ENCODE measurements at regions not wholly inside any gene's neighbourhood (a gene's known extent, or its start where the extent isn't known, plus 50 kb on each side); places are given as distances from the start of the nearest gene placed in this dataset.

DNA sequence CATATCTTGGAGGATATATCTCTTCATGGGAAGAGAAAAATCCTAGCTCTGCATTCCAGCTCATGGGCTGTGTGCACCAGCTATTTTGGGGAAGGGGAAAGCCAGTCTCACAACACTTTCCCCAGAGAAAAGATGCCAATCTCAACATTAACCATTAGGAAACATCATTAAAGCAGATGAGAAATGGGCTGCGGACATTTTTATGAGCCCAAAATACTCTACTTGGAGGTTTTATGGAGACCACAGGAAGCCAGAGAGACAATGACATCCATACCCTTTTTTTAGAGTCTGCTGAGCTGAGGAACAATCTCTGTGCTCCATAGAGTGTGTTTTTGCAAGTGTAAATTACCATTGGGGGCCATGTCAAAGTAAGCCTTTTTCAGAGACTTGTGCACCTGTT is 213.7 kb downstream of the TRIB2 start:
- H3K4me2 ChIP-seq (ENCODE audit: low read length): no peak overlapping the region
- no peaks in the 10 kb centered on the region for H3K9me3 ChIP-seq (ENCODE audit: control insufficient read depth, insufficient read depth, low read length)
- no peak overlapping the region for H3K27ac ChIP-seq (ENCODE audit: low read depth, low read length)
- H3K36me3 ChIP-seq (ENCODE audit: control insufficient read depth, low read length): no peaks in the 10 kb centered on the region
- no peaks in the 10 kb centered on the region for H3K79me2 ChIP-seq (ENCODE audit: control insufficient read depth, low read length)
- H4K20me1 ChIP-seq (ENCODE audit: control insufficient read depth, insufficient read depth, low read depth, low read length): no peaks in the 10 kb centered on the region
- H3K27me3 ChIP-seq (ENCODE audit: control insufficient read depth, low read length): peaks cover 5% of the 10 kb centered on the region; the same call in 1 of the 2 replicates
- no peak overlapping the region for H3K4me3 ChIP-seq (ENCODE audit: low read length)
- TF ChIP-seq EZH2phosphoT487 (IDR thresholded peaks at IDR 0.05; ENCODE audit: borderline replicate concordance, low read length): no peak
- TF ChIP-seq, protein P1, sequence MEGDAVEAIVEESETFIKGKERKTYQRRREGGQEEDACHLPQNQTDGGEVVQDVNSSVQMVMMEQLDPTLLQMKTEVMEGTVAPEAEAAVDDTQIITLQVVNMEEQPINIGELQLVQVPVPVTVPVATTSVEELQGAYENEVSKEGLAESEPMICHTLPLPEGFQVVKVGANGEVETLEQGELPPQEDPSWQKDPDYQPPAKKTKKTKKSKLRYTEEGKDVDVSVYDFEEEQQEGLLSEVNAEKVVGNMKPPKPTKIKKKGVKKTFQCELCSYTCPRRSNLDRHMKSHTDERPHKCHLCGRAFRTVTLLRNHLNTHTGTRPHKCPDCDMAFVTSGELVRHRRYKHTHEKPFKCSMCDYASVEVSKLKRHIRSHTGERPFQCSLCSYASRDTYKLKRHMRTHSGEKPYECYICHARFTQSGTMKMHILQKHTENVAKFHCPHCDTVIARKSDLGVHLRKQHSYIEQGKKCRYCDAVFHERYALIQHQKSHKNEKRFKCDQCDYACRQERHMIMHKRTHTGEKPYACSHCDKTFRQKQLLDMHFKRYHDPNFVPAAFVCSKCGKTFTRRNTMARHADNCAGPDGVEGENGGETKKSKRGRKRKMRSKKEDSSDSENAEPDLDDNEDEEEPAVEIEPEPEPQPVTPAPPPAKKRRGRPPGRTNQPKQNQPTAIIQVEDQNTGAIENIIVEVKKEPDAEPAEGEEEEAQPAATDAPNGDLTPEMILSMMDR (IDR thresholded peaks at IDR 0.05; ENCODE audit: low read depth, low read length, poor library complexity, severe bottlenecking): no peak
- H3K4me1 ChIP-seq (ENCODE audit: control insufficient read depth, low read length): peaks cover 14% of the 10 kb centered on the region
- H3K9me2 ChIP-seq (replicated peaks; ENCODE audit: control insufficient read depth, low read length): no peaks in the 10 kb centered on the region
- H3F3A ChIP-seq (ENCODE audit: control insufficient read depth, insufficient read depth): no peaks in the 10 kb centered on the region

DNA sequence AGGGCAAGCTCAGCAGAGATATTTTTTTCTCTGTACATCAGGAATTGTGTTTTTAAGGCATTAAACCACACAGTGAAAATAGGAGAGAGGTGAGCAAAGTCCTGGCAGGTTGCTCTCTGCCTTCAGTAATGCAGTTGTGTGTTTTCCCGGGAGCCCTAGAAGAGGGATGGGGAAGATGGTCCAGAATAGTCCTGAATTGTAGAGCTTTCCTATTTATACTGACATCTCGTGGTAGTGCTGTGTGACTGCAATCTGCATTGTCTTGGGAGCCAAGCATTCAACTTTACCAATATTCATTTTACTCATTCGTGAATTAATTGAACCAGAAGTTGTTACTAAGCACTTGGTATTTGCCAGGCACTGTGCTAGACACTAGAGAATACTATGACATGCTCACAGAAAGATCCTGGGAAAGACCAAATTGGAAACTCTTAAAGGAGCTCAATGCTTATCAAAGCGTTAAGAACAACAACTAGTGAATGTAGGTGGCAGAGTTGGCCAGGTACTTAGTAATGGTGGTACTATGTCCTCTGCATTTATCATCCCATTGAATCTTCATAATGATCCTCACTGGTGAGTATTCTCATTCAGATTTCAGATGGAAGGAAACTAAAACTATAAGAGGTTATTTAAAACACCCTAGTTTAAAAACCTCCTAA is 214.6 kb downstream of the TRIB2 start:
- no peaks in the 10 kb centered on the region for H3F3A ChIP-seq (ENCODE audit: control insufficient read depth, insufficient read depth)
- H3K4me1 ChIP-seq (ENCODE audit: control insufficient read depth, low read length): peaks cover 14% of the 10 kb centered on the region
- H3K79me2 ChIP-seq (ENCODE audit: control insufficient read depth, low read length): no peaks in the 10 kb centered on the region
- no peaks in the 10 kb centered on the region for H4K20me1 ChIP-seq (ENCODE audit: control insufficient read depth, insufficient read depth, low read depth, low read length)
- no peak overlapping the region for H3K4me2 ChIP-seq (ENCODE audit: low read length)
- no peaks in the 10 kb centered on the region for H3K36me3 ChIP-seq (ENCODE audit: control insufficient read depth, low read length)
- peaks cover 5% of the 10 kb centered on the region; the same call in 1 of the 2 replicates for H3K27me3 ChIP-seq (ENCODE audit: control insufficient read depth, low read length)
- H3K27ac ChIP-seq (ENCODE audit: low read depth, low read length): no peak overlapping the region
- H3K9me2 ChIP-seq (replicated peaks; ENCODE audit: control insufficient read depth, low read length): no peaks in the 10 kb centered on the region
- no peak overlapping the region for H3K4me3 ChIP-seq (ENCODE audit: low read length)
- no peaks in the 10 kb centered on the region for H3K9me3 ChIP-seq (ENCODE audit: control insufficient read depth, insufficient read depth, low read length)
- TF ChIP-seq EZH2phosphoT487 (IDR thresholded peaks at IDR 0.05; ENCODE audit: borderline replicate concordance, low read length): no peak
- TF ChIP-seq, protein P1 (IDR thresholded peaks at IDR 0.05; ENCODE audit: low read depth, low read length, poor library complexity, severe bottlenecking): peak; percentile 81

DNA sequence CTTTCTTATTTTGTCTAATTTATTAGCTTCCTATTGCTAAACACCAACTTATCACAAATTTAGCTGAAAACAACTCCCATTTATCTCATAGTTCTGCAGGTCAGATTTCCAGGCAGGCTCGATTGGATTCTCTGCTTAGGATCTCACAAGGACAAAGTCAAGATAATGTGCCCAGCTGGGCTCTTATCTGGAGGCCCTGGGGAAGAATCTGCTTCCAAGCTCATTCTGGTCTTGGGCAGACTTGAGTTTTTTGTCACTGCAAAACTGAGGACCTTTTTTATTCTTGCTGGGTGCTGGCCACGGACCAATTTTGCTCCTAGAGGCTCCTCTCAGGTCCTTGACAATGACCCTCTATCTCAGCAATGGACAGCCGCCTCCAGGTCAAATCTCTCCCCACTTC is 215.5 kb downstream of the TRIB2 start:
- no peak overlapping the region for H3K4me3 ChIP-seq (ENCODE audit: low read length)
- TF ChIP-seq, protein P1 (IDR thresholded peaks at IDR 0.05; ENCODE audit: low read depth, low read length, poor library complexity, severe bottlenecking): no peak

More for the DNA sequence above, 215.5 kb downstream of the TRIB2 start:
- peaks cover 14% of the 10 kb centered on the region for H3K4me1 ChIP-seq (ENCODE audit: control insufficient read depth, low read length)
- H3K4me2 ChIP-seq (ENCODE audit: low read length): no peak overlapping the region
- H4K20me1 ChIP-seq (ENCODE audit: control insufficient read depth, insufficient read depth, low read depth, low read length): no peaks in the 10 kb centered on the region
- H3K36me3 ChIP-seq (ENCODE audit: control insufficient read depth, low read length): no peaks in the 10 kb centered on the region
- peaks cover 5% of the 10 kb centered on the region; the same call in 1 of the 2 replicates for H3K27me3 ChIP-seq (ENCODE audit: control insufficient read depth, low read length)
- no peaks in the 10 kb centered on the region for H3F3A ChIP-seq (ENCODE audit: control insufficient read depth, insufficient read depth)
- no peaks in the 10 kb centered on the region for H3K79me2 ChIP-seq (ENCODE audit: control insufficient read depth, low read length)
- H3K9me3 ChIP-seq (ENCODE audit: control insufficient read depth, insufficient read depth, low read length): no peaks in the 10 kb centered on the region
- H3K27ac ChIP-seq (ENCODE audit: low read depth, low read length): no peak overlapping the region
- no peaks in the 10 kb centered on the region for H3K9me2 ChIP-seq (replicated peaks; ENCODE audit: control insufficient read depth, low read length)

Measured in DOHH2 (cell line).